Endothelial cell of umbilical vein (primary cell): ENCODE measurements at regions not wholly inside any gene's neighbourhood (a gene's known extent, or its start where the extent isn't known, plus 50 kb on each side); places are given as distances from the start of the nearest gene placed in this dataset.

Source experiments
- EZH2 ChIP-seq: IDR thresholded peaks from 2 replicates; pipeline ENCODE4 v1.6.1; 2012; ENCODE audit warnings: borderline replicate concordance, low read depth, mild to moderate bottlenecking, moderate library complexity, low read length, inconsistent platforms; ENCODE audit not compliant: severe bottlenecking
- GATA2 ChIP-seq: IDR thresholded peaks from 2 replicates; pipeline ENCODE4 v1.7.0; 2011; ENCODE audit warnings: low read depth, mild to moderate bottlenecking, moderate library complexity, mixed read lengths, low read length; ENCODE audit not compliant: insufficient read length, insufficient read depth
- JUN ChIP-seq: IDR thresholded peaks from 2 replicates; pipeline ENCODE4 v1.6.1; 2011; ENCODE audit warnings: borderline replicate concordance, low read depth; ENCODE audit not compliant: insufficient read length, insufficient read depth
- MYC ChIP-seq: IDR thresholded peaks from one replicate; pipeline ENCODE4 v1.6.1; 2011; ENCODE audit warnings: mild to moderate bottlenecking, low read depth, low read length
- POLR2A ChIP-seq: IDR thresholded peaks from 2 replicates; pipeline ENCODE4 v1.6.1; 2012; ENCODE audit warnings: low read depth, mild to moderate bottlenecking, control low read depth, low read length
- TF ChIP-seq, protein P1 (sequence below), 2 donors: IDR thresholded peaks; 1 replicate in 1 of 2; 2 replicates in 1 of 2; pipeline ENCODE4 v1.5.1; 2011; ENCODE audit warnings: low read length in 2 of 2, mild to moderate bottlenecking in 2 of 2, moderate library complexity in 2 of 2, control low read depth in 1 of 2, inconsistent platforms in 1 of 2, low read depth in 1 of 2; ENCODE audit not compliant: insufficient read depth in 1 of 2; ENCODE audit errors: extremely low read depth in 1 of 2

DNA sequence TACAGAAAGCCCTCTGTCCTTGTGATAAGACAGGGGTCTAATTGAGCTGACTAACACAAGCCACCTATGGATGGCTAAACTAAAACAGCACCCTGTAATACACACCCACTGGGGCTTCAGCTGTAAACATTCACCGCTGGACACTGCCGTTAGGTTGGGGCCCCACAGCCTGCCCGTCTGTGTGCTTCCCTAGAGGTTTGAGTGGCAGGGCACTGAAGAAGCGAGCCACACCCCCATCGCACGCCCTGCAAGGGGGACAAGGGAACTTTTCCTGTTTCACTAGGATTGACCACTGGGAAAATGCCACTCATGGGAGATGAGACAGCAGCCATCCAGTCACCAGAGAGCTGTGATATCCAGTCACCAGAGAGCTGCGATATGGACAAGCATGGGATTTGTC, 335.7 kb upstream of the CFAP20DC start:
- TF ChIP-seq JUN (no peak), POLR2A (no peak), MYC (no peak), EZH2 (no peak), GATA2 (no peak)
- TF ChIP-seq, protein P1, sequence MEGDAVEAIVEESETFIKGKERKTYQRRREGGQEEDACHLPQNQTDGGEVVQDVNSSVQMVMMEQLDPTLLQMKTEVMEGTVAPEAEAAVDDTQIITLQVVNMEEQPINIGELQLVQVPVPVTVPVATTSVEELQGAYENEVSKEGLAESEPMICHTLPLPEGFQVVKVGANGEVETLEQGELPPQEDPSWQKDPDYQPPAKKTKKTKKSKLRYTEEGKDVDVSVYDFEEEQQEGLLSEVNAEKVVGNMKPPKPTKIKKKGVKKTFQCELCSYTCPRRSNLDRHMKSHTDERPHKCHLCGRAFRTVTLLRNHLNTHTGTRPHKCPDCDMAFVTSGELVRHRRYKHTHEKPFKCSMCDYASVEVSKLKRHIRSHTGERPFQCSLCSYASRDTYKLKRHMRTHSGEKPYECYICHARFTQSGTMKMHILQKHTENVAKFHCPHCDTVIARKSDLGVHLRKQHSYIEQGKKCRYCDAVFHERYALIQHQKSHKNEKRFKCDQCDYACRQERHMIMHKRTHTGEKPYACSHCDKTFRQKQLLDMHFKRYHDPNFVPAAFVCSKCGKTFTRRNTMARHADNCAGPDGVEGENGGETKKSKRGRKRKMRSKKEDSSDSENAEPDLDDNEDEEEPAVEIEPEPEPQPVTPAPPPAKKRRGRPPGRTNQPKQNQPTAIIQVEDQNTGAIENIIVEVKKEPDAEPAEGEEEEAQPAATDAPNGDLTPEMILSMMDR (IDR thresholded peaks at IDR 0.05; ENCODE audit: extremely low read depth in 1 of 2, insufficient read depth in 1 of 2, low read depth in 1 of 2, low read length in 2 of 2) = no peak
